Natural killer cell (primary cell): ENCODE measurements at regions not wholly inside any gene's neighbourhood (a gene's known extent, or its start where the extent isn't known, plus 50 kb on each side); places are given as distances from the start of the nearest gene placed in this dataset.

Source experiments
- ATAC-seq, 3 donors: fragments of 150-1000 bp in 2 of 3; fragments of 200-7000 bp in 1 of 3; cut with Tn5 transposase; 1 replicate in 1 of 3; 2 replicates in 2 of 3; pipeline ENCODE4 v1.10.0; 2021; ENCODE audit warnings: mild to moderate bottlenecking in 2 of 3, moderate library complexity in 2 of 3
- DNase-seq, 2 donors: peaks; one replicate each; pipeline versions ENCODE4 v3.0.0 to v3.0.0-alpha.2; 2013 to 2021; ENCODE audit warnings: mixed read lengths in 1 of 2
- H3K27ac ChIP-seq: one replicate; pipeline ENCODE4 v1.5.1; 2013; ENCODE audit warnings: mild to moderate bottlenecking, low read length
- H3K27me3 ChIP-seq: one replicate; pipeline ENCODE4 v1.6.1; 2013; ENCODE audit warnings: low read length; ENCODE audit not compliant: control insufficient read depth, insufficient read depth
- H3K36me3 ChIP-seq: one replicate; pipeline ENCODE4 v1.6.1; 2013; ENCODE audit warnings: low read length; ENCODE audit not compliant: control insufficient read depth, insufficient read depth
- H3K4me1 ChIP-seq: one replicate; pipeline ENCODE4 v1.6.1; 2013; ENCODE audit warnings: low read length; ENCODE audit not compliant: control insufficient read depth, insufficient read depth
- H3K4me3 ChIP-seq: one replicate; pipeline ENCODE4 v1.5.1; 2013; ENCODE audit warnings: low read length
- H3K9me3 ChIP-seq: one replicate; pipeline ENCODE4 v1.6.1; 2013; ENCODE audit warnings: low read length; ENCODE audit not compliant: control insufficient read depth, insufficient read depth
- H3K27ac Mint-ChIP-seq, 2 donors: one replicate each; pipeline ENCODE4 v1.8.0; 2022; ENCODE audit warnings: mild to moderate bottlenecking in 2 of 2, mixed read lengths in 2 of 2, moderate library complexity in 1 of 2
- H3K27me3 Mint-ChIP-seq, 2 donors: one replicate each; pipeline ENCODE4 v1.8.0; 2022; ENCODE audit warnings: low read depth in 2 of 2, mixed read lengths in 2 of 2
- H3K36me3 Mint-ChIP-seq: one replicate; pipeline ENCODE4 v1.8.0; 2022; ENCODE audit warnings: mixed read lengths
- H3K4me1 Mint-ChIP-seq, 2 donors: one replicate each; pipeline ENCODE4 v1.8.0; 2022; ENCODE audit warnings: mixed read lengths in 2 of 2
- H3K4me3 Mint-ChIP-seq: one replicate; pipeline ENCODE4 v1.8.0; 2022; ENCODE audit warnings: mild to moderate bottlenecking, moderate library complexity, mixed read lengths
- H3K9me3 Mint-ChIP-seq, 2 donors: one replicate each; pipeline ENCODE4 v1.8.0; 2022; ENCODE audit warnings: mixed read lengths in 2 of 2
- WGBS: methylation state at CpG from one replicate; pipeline ENCODE4 v1.1.7; 2013; ENCODE audit warnings: missing lambda C conversion rate; ENCODE audit not compliant: insufficient coverage; 5-methylcytosine and 5-hydroxymethylcytosine counted together
- intact Hi-C: fragments of 100-400 bp; cut with micrococcal nuclease; formaldehyde crosslinking; loops from one replicate; pipeline ENCODE4 v1.14.2; 2022
- TF ChIP-seq, protein P1 (sequence below): fragments of 200-600 bp; IDR thresholded peaks from one replicate; pipeline ENCODE4 v1.8.0; 2022; ENCODE audit warnings: antibody characterized with exemption

DNA sequence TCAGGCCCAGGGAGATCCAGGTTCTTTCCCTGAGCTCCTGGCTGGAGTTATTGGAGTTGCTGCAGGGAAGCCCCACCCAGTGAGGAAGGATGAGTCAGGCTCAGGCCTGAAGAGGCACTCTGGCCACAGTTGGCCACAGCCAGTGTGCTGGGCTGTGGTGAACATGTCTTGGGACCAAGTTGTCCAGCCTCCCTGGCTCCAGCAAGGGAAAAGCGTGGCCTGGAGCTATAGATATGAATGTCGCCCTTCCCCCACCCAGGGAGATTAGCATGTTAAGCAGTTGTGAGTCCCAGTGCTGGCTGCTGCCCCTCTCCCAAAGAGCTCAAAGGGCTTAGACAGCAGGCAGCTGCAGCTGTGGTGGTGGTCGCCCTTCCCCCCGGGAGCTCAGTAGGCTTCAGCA, 963.2 kb downstream of the ROBO2 start:
- no peaks in the 10 kb centered on the region for H3K4me1 ChIP-seq
- H3K27ac ChIP-seq: no peak overlapping the region
- peaks cover 12% of the 10 kb centered on the region for H3K9me3 ChIP-seq
- H3K9me3 Mint-ChIP-seq: peaks cover 20 to 24% of the 10 kb centered on the region in 2 donors
- no peaks in the 10 kb centered on the region for H3K36me3 ChIP-seq
- H3K27me3 Mint-ChIP-seq: no peaks in the 10 kb centered on the region
- WGBS: 91% methylated on average over 4 of the region's 4 CpGs
- intact Hi-C loops: no loop called here
- H3K4me3 Mint-ChIP-seq: no peak overlapping the region
- ATAC-seq: no peak
- H3K27me3 ChIP-seq: no peaks in the 10 kb centered on the region
- H3K4me1 Mint-ChIP-seq: no peaks in the 10 kb centered on the region
- H3K27ac Mint-ChIP-seq: no peak overlapping the region
- no peak for DNase-seq
- peaks cover 6% of the 10 kb centered on the region for H3K36me3 Mint-ChIP-seq
- no peak overlapping the region for H3K4me3 ChIP-seq
- TF ChIP-seq, protein P1, sequence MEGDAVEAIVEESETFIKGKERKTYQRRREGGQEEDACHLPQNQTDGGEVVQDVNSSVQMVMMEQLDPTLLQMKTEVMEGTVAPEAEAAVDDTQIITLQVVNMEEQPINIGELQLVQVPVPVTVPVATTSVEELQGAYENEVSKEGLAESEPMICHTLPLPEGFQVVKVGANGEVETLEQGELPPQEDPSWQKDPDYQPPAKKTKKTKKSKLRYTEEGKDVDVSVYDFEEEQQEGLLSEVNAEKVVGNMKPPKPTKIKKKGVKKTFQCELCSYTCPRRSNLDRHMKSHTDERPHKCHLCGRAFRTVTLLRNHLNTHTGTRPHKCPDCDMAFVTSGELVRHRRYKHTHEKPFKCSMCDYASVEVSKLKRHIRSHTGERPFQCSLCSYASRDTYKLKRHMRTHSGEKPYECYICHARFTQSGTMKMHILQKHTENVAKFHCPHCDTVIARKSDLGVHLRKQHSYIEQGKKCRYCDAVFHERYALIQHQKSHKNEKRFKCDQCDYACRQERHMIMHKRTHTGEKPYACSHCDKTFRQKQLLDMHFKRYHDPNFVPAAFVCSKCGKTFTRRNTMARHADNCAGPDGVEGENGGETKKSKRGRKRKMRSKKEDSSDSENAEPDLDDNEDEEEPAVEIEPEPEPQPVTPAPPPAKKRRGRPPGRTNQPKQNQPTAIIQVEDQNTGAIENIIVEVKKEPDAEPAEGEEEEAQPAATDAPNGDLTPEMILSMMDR: no peak

DNA sequence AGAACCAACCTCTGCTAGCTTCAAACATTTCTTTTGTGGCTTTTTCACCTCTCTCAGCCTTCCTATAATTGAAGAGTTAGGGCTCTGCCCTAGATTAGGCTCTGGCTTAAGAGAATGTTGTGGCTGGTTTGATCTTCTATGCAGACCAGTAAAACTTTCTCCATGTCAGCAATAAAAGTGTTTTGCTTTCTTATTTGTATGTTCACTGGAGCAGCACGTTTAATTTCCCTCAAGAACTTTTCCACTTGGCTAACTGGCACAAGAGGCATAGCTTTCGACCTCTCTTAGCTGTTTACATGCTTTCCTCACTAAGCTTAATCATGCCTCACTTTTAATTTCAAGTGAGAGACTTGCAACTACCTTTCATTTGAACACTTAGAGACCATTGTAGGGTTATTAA, 964.7 kb downstream of the ROBO2 start:
- TF ChIP-seq, protein P1: no peak
- WGBS: 34% methylated on average over 2 of the region's 2 CpGs

DNA sequence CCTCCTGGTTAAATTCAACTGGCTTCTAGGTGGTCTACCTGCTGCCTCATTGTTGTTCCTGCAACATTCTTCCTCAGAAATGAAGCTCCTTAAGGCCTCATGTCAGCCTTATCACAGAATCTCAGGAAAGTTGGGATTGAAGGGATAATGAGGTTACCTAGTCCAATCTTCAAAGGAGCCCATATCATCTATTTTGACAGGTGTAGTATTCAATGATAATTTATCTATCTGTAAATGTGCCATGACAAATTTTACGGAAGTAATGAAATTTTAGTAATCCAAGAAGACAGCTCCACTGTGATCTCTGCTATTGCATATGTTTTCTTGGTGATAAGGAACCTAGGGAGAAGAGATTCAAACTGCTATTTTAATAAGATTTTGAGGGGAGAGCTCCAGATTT, 973.8 kb downstream of the ROBO2 start:
- intact Hi-C loops: no loop called here
- H3K27me3 Mint-ChIP-seq: no peaks in the 10 kb centered on the region
- H3K9me3 Mint-ChIP-seq: peaks cover 23 to 31% of the 10 kb centered on the region in 2 donors
- H3K27me3 ChIP-seq: no peaks in the 10 kb centered on the region
- no peaks in the 10 kb centered on the region for H3K36me3 ChIP-seq
- DNase-seq: no peak
- no peaks in the 10 kb centered on the region for H3K9me3 ChIP-seq
- H3K27ac ChIP-seq: no peak overlapping the region
- no peaks in the 10 kb centered on the region for H3K36me3 Mint-ChIP-seq
- 78% methylated on average over 1 of the region's 1 CpG for WGBS
- H3K27ac Mint-ChIP-seq: no peak overlapping the region
- no peaks in the 10 kb centered on the region for H3K4me1 Mint-ChIP-seq
- H3K4me3 Mint-ChIP-seq: no peak overlapping the region
- no peaks in the 10 kb centered on the region for H3K4me1 ChIP-seq
- TF ChIP-seq, protein P1: no peak
- no peak for ATAC-seq
- no peak overlapping the region for H3K4me3 ChIP-seq

More for the DNA sequence above, 964.7 kb downstream of the ROBO2 start:
- ATAC-seq (no peak), DNase-seq (no peak)
- Histone ChIP-seq H3K27me3 (no peaks in the 10 kb centered on the region), H3K27ac (no peak overlapping the region), H3K4me3 (no peak overlapping the region), H3K36me3 (no peaks in the 10 kb centered on the region), H3K4me1 (no peaks in the 10 kb centered on the region), H3K9me3 (peaks cover 12% of the 10 kb centered on the region)
- Mint-ChIP-seq H3K9me3 (peaks cover 23 to 30% of the 10 kb centered on the region in 2 donors), H3K27ac (no peak overlapping the region), H3K4me1 (no peaks in the 10 kb centered on the region), H3K36me3 (peaks cover 6% of the 10 kb centered on the region), H3K4me3 (no peak overlapping the region), H3K27me3 (no peaks in the 10 kb centered on the region)
- intact Hi-C loops: no loop called here

DNA sequence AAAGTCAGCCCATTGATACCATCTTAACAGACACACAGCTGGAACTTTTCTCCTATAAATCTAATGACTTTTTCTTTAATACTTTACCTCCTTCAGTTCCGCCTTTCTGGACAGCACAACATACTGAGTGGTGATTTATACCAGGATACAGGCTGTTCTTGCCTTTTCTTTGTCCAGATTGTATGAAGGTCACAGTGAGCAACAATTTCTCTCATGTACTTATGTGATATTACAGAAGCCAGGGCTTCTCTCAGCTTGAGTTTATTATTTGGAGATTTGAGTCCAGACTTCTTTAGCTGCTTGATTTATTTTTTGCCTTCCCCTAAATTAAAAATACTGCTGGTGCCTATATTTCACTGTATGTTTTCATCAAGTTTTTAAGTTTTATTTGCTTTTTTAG, 976.0 kb downstream of the ROBO2 start:
- H3K27ac Mint-ChIP-seq: no peak overlapping the region
- H3K4me3 Mint-ChIP-seq: no peak overlapping the region
- H3K27me3 Mint-ChIP-seq: no peaks in the 10 kb centered on the region
- H3K36me3 Mint-ChIP-seq: no peaks in the 10 kb centered on the region
- no peaks in the 10 kb centered on the region for H3K4me1 Mint-ChIP-seq
- intact Hi-C loops: no loop called here
- no peaks in the 10 kb centered on the region for H3K36me3 ChIP-seq
- no peaks in the 10 kb centered on the region for H3K27me3 ChIP-seq
- WGBS: 67% methylated on average over 1 of the region's 1 CpG
- no peak overlapping the region for H3K4me3 ChIP-seq
- peaks cover 17 to 31% of the 10 kb centered on the region in 2 donors for H3K9me3 Mint-ChIP-seq
- DNase-seq (no peak), ATAC-seq (no peak)
- TF ChIP-seq, protein P1: no peak
- no peaks in the 10 kb centered on the region for H3K4me1 ChIP-seq
- H3K9me3 ChIP-seq: no peaks in the 10 kb centered on the region
- H3K27ac ChIP-seq: no peak overlapping the region
